ENCODE measurements at regions not wholly inside any gene's neighbourhood (a gene's known extent, or its start where the extent isn't known, plus 50 kb on each side); places are given as distances from the start of the nearest gene placed in this dataset.

DNA sequence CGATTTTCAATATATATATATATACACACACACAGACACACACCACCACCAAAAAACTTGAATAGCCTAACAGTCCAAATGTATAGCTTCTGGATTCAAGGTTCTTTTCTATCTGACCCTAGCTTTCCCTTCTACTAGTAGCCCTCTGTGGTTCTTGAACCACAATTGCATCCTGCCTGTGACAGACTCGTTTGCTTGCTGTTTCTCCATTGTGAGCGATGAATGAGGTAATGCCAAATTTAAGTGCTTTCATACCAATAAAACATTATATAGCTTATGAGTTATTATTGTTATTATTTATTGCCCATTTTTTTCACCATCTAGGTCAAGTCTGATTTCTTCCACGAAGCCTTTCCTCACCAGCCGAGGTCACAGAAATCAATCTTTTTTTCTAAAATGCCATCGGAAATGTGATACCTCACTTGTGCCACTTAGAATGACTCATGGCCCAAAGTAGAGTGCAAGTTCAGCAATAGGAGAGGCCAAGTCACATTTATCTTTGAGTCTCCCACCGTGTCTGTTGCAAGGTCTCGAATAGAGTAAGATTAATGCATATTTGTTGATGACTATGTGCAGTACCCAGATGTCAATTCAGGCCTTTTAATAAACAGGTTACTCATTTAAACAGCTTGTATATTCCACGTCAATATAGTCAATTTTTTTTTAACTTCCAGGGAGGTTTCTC lies 1015.8 kb upstream of the SEL1L start:
- TF ChIP-seq, protein P1, sequence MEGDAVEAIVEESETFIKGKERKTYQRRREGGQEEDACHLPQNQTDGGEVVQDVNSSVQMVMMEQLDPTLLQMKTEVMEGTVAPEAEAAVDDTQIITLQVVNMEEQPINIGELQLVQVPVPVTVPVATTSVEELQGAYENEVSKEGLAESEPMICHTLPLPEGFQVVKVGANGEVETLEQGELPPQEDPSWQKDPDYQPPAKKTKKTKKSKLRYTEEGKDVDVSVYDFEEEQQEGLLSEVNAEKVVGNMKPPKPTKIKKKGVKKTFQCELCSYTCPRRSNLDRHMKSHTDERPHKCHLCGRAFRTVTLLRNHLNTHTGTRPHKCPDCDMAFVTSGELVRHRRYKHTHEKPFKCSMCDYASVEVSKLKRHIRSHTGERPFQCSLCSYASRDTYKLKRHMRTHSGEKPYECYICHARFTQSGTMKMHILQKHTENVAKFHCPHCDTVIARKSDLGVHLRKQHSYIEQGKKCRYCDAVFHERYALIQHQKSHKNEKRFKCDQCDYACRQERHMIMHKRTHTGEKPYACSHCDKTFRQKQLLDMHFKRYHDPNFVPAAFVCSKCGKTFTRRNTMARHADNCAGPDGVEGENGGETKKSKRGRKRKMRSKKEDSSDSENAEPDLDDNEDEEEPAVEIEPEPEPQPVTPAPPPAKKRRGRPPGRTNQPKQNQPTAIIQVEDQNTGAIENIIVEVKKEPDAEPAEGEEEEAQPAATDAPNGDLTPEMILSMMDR (IDR thresholded peaks at IDR 0.05), result no peak
- no peak for TF ChIP-seq POLR2AphosphoS5 (IDR thresholded peaks at IDR 0.05)
